ENCODE measurements at regions not wholly inside any gene's neighbourhood (a gene's known extent, or its start where the extent isn't known, plus 50 kb on each side); places are given as distances from the start of the nearest gene placed in this dataset.
"Not testable (repeated sequence)": the region's sequence is repeated elsewhere in the genome, so short reads cannot be mapped to it uniquely, and the experiment has no call there.

GRCh38 chr7:52728683-52729082 lies 306.8 kb upstream of the POM121L12 start:
- H3K4me3 ChIP-seq (ENCODE audit: low read depth in 1 of 2, low read length in 2 of 2); H3K27ac ChIP-seq (ENCODE audit: low read length); H3K36me3 ChIP-seq (ENCODE audit: control insufficient read depth in 1 of 2, insufficient read depth in 2 of 2, low read length in 2 of 2); H3K4me1 ChIP-seq (ENCODE audit: control insufficient read depth in 1 of 2, insufficient read depth in 2 of 2, low read length in 2 of 2); H3K9me3 ChIP-seq (ENCODE audit: control insufficient read depth in 1 of 2, low read length in 2 of 2); H3K27me3 ChIP-seq (ENCODE audit: low read depth, low read length): not testable (repeated sequence)

DNA sequence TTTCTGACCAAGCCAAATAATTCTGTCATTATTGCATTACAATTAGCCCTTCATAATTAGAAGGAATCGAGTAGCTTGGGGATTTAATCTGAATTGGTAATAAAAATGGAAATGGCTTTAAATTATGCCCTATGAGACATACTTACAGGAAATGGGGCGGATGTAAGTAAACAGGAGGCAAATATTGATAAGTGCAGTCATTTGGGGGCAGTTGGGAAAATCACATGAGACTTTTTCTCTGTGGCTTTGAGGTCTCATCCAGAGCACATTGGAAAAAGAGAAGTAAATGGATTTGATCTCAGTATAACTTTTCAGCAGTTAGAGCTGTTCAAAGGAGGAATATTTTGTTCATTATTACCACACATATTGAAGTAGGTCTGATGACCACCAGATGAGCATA lies 307.8 kb upstream of the POM121L12 start:
- no peaks in the 10 kb centered on the region for H3K9me3 ChIP-seq (ENCODE audit: control insufficient read depth in 1 of 2, low read length in 2 of 2)
- no peak overlapping the region for H3K4me3 ChIP-seq (ENCODE audit: low read depth in 1 of 2, low read length in 2 of 2)
- no peaks in the 10 kb centered on the region for H3K27me3 ChIP-seq (ENCODE audit: low read depth, low read length)
- no peaks in the 10 kb centered on the region for H3K36me3 ChIP-seq (ENCODE audit: control insufficient read depth in 1 of 2, insufficient read depth in 2 of 2, low read length in 2 of 2)
- no peaks in the 10 kb centered on the region for H3K4me1 ChIP-seq (ENCODE audit: control insufficient read depth in 1 of 2, insufficient read depth in 2 of 2, low read length in 2 of 2)
- no peak overlapping the region for H3K27ac ChIP-seq (ENCODE audit: low read length)

DNA sequence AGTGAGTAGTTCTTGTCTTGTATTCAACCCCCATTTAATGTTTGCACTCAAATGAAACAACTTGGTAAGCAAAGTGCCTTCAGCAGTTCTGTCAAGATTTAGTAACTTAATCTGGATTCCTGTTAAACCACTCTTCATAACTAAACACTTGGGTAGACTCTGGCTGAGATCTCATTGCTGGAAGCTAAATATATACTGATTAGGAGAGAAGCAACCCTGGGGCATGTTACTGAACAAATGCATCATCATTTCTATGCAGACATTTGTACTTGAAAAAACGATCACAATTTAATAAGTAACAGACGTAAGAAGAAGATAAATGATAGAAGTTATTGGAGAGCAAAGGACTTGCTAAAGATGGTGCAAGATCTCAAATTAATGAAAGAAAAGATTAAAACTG lies 308.4 kb upstream of the POM121L12 start:
- Histone ChIP-seq H3K9me3 (ENCODE audit: control insufficient read depth in 1 of 2, low read length in 2 of 2) (no peaks in the 10 kb centered on the region), H3K4me3 (ENCODE audit: low read depth in 1 of 2, low read length in 2 of 2) (no peak overlapping the region), H3K4me1 (ENCODE audit: control insufficient read depth in 1 of 2, insufficient read depth in 2 of 2, low read length in 2 of 2) (no peaks in the 10 kb centered on the region), H3K36me3 (ENCODE audit: control insufficient read depth in 1 of 2, insufficient read depth in 2 of 2, low read length in 2 of 2) (no peaks in the 10 kb centered on the region), H3K27me3 (ENCODE audit: low read depth, low read length) (no peaks in the 10 kb centered on the region), H3K27ac (ENCODE audit: low read length) (no peak overlapping the region)

GRCh38 chr7:52726493-52726892 lies 308.9 kb upstream of the POM121L12 start:
- Histone ChIP-seq H3K27me3 (ENCODE audit: low read depth, low read length) (no peaks in the 10 kb centered on the region), H3K4me3 (ENCODE audit: low read depth in 1 of 2, low read length in 2 of 2) (no peak overlapping the region), H3K27ac (ENCODE audit: low read length) (no peak overlapping the region), H3K9me3 (ENCODE audit: control insufficient read depth in 1 of 2, low read length in 2 of 2) (no peaks in the 10 kb centered on the region), H3K4me1 (ENCODE audit: control insufficient read depth in 1 of 2, insufficient read depth in 2 of 2, low read length in 2 of 2) (no peaks in the 10 kb centered on the region), H3K36me3 (ENCODE audit: control insufficient read depth in 1 of 2, insufficient read depth in 2 of 2, low read length in 2 of 2) (no peaks in the 10 kb centered on the region)

GRCh38 chr7:52723606-52724005 lies 311.8 kb upstream of the POM121L12 start:
- H3K27ac ChIP-seq (ENCODE audit: low read length), result no peak overlapping the region
- H3K4me3 ChIP-seq (ENCODE audit: low read depth in 1 of 2, low read length in 2 of 2), result no peak overlapping the region
- no peaks in the 10 kb centered on the region for H3K4me1 ChIP-seq (ENCODE audit: control insufficient read depth in 1 of 2, insufficient read depth in 2 of 2, low read length in 2 of 2)
- H3K27me3 ChIP-seq (ENCODE audit: low read depth, low read length), result no peaks in the 10 kb centered on the region
- H3K9me3 ChIP-seq (ENCODE audit: control insufficient read depth in 1 of 2, low read length in 2 of 2), result no peaks in the 10 kb centered on the region
- no peaks in the 10 kb centered on the region for H3K36me3 ChIP-seq (ENCODE audit: control insufficient read depth in 1 of 2, insufficient read depth in 2 of 2, low read length in 2 of 2)

DNA sequence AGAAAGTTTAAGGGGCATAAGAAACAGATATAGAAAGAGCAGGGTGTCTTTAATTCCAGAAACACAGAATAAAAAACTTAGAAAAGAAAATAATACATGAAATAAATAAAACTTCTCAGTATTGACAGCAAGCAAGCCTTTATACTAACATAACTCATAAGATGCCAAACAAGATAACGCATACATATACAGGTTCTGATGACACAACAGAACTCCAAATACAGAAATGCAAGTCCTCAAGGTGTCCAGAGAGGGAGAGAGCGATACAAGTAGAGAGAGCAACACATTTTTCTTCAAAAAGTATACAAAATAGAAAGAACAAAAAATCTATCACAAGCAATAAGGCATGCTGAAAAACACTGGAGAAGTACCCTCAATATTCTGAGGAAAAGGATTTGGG lies 314.6 kb upstream of the POM121L12 start:
- Histone ChIP-seq H3K27ac (ENCODE audit: low read length) (no peak overlapping the region), H3K4me3 (ENCODE audit: low read depth in 1 of 2, low read length in 2 of 2) (no peak overlapping the region), H3K27me3 (ENCODE audit: low read depth, low read length) (no peaks in the 10 kb centered on the region), H3K9me3 (ENCODE audit: control insufficient read depth in 1 of 2, low read length in 2 of 2) (no peaks in the 10 kb centered on the region), H3K4me1 (ENCODE audit: control insufficient read depth in 1 of 2, insufficient read depth in 2 of 2, low read length in 2 of 2) (no peaks in the 10 kb centered on the region), H3K36me3 (ENCODE audit: control insufficient read depth in 1 of 2, insufficient read depth in 2 of 2, low read length in 2 of 2) (no peaks in the 10 kb centered on the region)

GRCh38 chr7:52719677-52720076 lies 315.8 kb upstream of the POM121L12 start:
- Histone ChIP-seq H3K36me3 (ENCODE audit: control insufficient read depth in 1 of 2, insufficient read depth in 2 of 2, low read length in 2 of 2) (no peaks in the 10 kb centered on the region), H3K4me3 (ENCODE audit: low read depth in 1 of 2, low read length in 2 of 2) (no peak overlapping the region), H3K27me3 (ENCODE audit: low read depth, low read length) (no peaks in the 10 kb centered on the region), H3K27ac (ENCODE audit: low read length) (no peak overlapping the region), H3K9me3 (ENCODE audit: control insufficient read depth in 1 of 2, low read length in 2 of 2) (no peaks in the 10 kb centered on the region), H3K4me1 (ENCODE audit: control insufficient read depth in 1 of 2, insufficient read depth in 2 of 2, low read length in 2 of 2) (no peaks in the 10 kb centered on the region)

- no peak overlapping the region for H3K4me3 ChIP-seq (ENCODE audit: low read depth in 1 of 2, low read length in 2 of 2)
- no peaks in the 10 kb centered on the region for H3K36me3 ChIP-seq (ENCODE audit: control insufficient read depth in 1 of 2, insufficient read depth in 2 of 2, low read length in 2 of 2)
- H3K9me3 ChIP-seq (ENCODE audit: control insufficient read depth in 1 of 2, low read length in 2 of 2), result peaks cover 0 to 3% of the 10 kb centered on the region in 2 donors
- H3K27ac ChIP-seq (ENCODE audit: low read length), result no peak overlapping the region
- H3K4me1 ChIP-seq (ENCODE audit: control insufficient read depth in 1 of 2, insufficient read depth in 2 of 2, low read length in 2 of 2), result no peaks in the 10 kb centered on the region
- H3K27me3 ChIP-seq (ENCODE audit: low read depth, low read length), result no peaks in the 10 kb centered on the region
Observed at GRCh38 chr7:52715701-52716100, 319.7 kb upstream of the POM121L12 start.

GRCh38 chr7:52712938-52713337 lies 322.5 kb upstream of the POM121L12 start:
- Histone ChIP-seq H3K27ac (ENCODE audit: low read length) (no peak overlapping the region), H3K36me3 (ENCODE audit: control insufficient read depth in 1 of 2, insufficient read depth in 2 of 2, low read length in 2 of 2) (no peaks in the 10 kb centered on the region), H3K4me3 (ENCODE audit: low read depth in 1 of 2, low read length in 2 of 2) (no peak overlapping the region), H3K27me3 (ENCODE audit: low read depth, low read length) (no peaks in the 10 kb centered on the region), H3K9me3 (ENCODE audit: control insufficient read depth in 1 of 2, low read length in 2 of 2) (peaks cover 0 to 9% of the 10 kb centered on the region in 2 donors), H3K4me1 (ENCODE audit: control insufficient read depth in 1 of 2, insufficient read depth in 2 of 2, low read length in 2 of 2) (no peaks in the 10 kb centered on the region)

DNA sequence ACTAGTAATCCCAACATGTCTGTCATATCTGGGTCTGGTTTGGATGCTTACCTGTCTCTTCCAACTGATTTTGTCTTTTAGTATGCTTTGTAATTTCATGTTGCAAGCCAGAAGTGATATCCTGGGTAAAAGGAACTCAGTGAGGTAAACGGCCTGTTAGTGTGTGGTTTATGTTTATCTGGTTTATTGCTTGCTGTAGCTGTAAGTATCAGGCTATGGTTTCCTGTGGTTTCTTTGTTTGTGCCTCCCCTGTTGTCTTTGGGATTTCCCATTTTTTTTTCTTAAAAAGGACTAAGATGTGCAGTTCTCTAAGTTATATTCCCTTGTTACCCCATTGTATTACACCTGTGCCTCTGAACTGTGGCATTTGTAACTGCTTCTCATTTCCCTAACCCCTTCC lies 323.5 kb upstream of the POM121L12 start:
- H3K9me3 ChIP-seq (ENCODE audit: control insufficient read depth in 1 of 2, low read length in 2 of 2), result peaks cover 0 to 9% of the 10 kb centered on the region in 2 donors
- no peaks in the 10 kb centered on the region for H3K27me3 ChIP-seq (ENCODE audit: low read depth, low read length)
- H3K27ac ChIP-seq (ENCODE audit: low read length), result no peak overlapping the region
- H3K4me1 ChIP-seq (ENCODE audit: control insufficient read depth in 1 of 2, insufficient read depth in 2 of 2, low read length in 2 of 2), result no peaks in the 10 kb centered on the region
- H3K4me3 ChIP-seq (ENCODE audit: low read depth in 1 of 2, low read length in 2 of 2), result no peak overlapping the region
- H3K36me3 ChIP-seq (ENCODE audit: control insufficient read depth in 1 of 2, insufficient read depth in 2 of 2, low read length in 2 of 2), result no peaks in the 10 kb centered on the region

- Histone ChIP-seq H3K4me1 (ENCODE audit: control insufficient read depth in 1 of 2, insufficient read depth in 2 of 2, low read length in 2 of 2) (no peaks in the 10 kb centered on the region), H3K9me3 (ENCODE audit: control insufficient read depth in 1 of 2, low read length in 2 of 2) (peaks cover 0 to 9% of the 10 kb centered on the region in 2 donors), H3K27me3 (ENCODE audit: low read depth, low read length) (no peaks in the 10 kb centered on the region)
Observed at GRCh38 chr7:52708846-52709245, 326.6 kb upstream of the POM121L12 start.

DNA sequence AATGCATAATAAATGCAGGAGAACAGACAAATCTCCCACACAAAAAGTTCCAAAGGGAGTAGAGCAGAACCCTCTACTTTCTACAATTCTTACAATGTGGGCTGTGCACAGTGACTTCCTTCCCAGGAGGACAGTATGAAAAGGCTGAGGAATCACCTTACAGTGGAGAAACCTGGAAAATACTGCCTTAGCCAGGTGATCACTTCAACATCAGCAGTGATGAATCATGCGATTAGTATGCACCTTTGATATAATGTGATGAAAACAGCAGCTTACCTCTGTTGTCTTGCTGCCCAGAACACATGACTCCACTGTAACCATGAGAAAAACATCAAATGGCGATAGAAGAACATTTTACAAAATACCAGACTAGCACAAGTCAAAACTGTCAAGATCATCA lies 329.7 kb upstream of the POM121L12 start:
- H3K9me3 ChIP-seq (ENCODE audit: control insufficient read depth in 1 of 2, low read length in 2 of 2), result peaks cover 0 to 7% of the 10 kb centered on the region in 2 donors
- no peak overlapping the region for H3K4me3 ChIP-seq (ENCODE audit: low read depth in 1 of 2, low read length in 2 of 2)
- H3K27ac ChIP-seq (ENCODE audit: low read length), result no peak overlapping the region
- H3K4me1 ChIP-seq (ENCODE audit: control insufficient read depth in 1 of 2, insufficient read depth in 2 of 2, low read length in 2 of 2), result no peaks in the 10 kb centered on the region
- no peaks in the 10 kb centered on the region for H3K27me3 ChIP-seq (ENCODE audit: low read depth, low read length)
- H3K36me3 ChIP-seq (ENCODE audit: control insufficient read depth in 1 of 2, insufficient read depth in 2 of 2, low read length in 2 of 2), result no peaks in the 10 kb centered on the region

More at GRCh38 chr7:52708846-52709245, 326.6 kb upstream of the POM121L12 start:
- Histone ChIP-seq H3K4me3 (ENCODE audit: low read depth in 1 of 2, low read length in 2 of 2) (no peak overlapping the region), H3K36me3 (ENCODE audit: control insufficient read depth in 1 of 2, insufficient read depth in 2 of 2, low read length in 2 of 2) (no peaks in the 10 kb centered on the region), H3K27ac (ENCODE audit: low read length) (no peak overlapping the region)

All from muscle layer of duodenum (tissue), 2 donors.